KMS-11 (cell line): ENCODE measurements at regions not wholly inside any gene's neighbourhood (a gene's known extent, or its start where the extent isn't known, plus 50 kb on each side); places are given as distances from the start of the nearest gene placed in this dataset.

ENCODE experiments used
- H2AFZ ChIP-seq: fragments of 200-600 bp; sonication (generic); 2 replicates; pipeline ENCODE4 v1.6.1; 2016; ENCODE audit warnings: antibody characterized with exemption, mixed run types, low read depth
- H3K27ac ChIP-seq: fragments of 200-600 bp; sonication (generic); 2 replicates; pipeline ENCODE4 v1.6.1; 2016; ENCODE audit warnings: mild to moderate bottlenecking, mixed run types
- H3K27me3 ChIP-seq: fragments of 200-600 bp; sonication (generic); 2 replicates; pipeline ENCODE4 v1.6.1; 2017; ENCODE audit warnings: mild to moderate bottlenecking, low read depth, mixed run types, moderate library complexity; ENCODE audit not compliant: insufficient read depth
- H3K36me3 ChIP-seq: fragments of 200-600 bp; sonication (generic); 2 replicates; pipeline ENCODE4 v1.6.1; 2017; ENCODE audit warnings: mild to moderate bottlenecking, mixed run types; ENCODE audit not compliant: insufficient read depth
- H3K4me1 ChIP-seq: fragments of 200-600 bp; sonication (generic); 2 replicates; pipeline ENCODE4 v1.6.1; 2016; ENCODE audit warnings: mild to moderate bottlenecking, low read depth, mixed run types; ENCODE audit not compliant: poor library complexity, severe bottlenecking
- H3K4me2 ChIP-seq: fragments of 200-600 bp; sonication (generic); 2 replicates; pipeline ENCODE4 v1.7.0; 2016; ENCODE audit warnings: mild to moderate bottlenecking, mixed run types
- H3K4me3 ChIP-seq: fragments of 200-600 bp; sonication (generic); IDR thresholded peaks from 2 replicates; pipeline ENCODE4 v1.6.1; 2017; ENCODE audit warnings: low read depth, low read length, mixed read lengths; ENCODE audit not compliant: insufficient read depth
- H3K79me2 ChIP-seq: fragments of 200-600 bp; sonication (generic); 2 replicates; pipeline ENCODE4 v1.6.1; 2016; ENCODE audit warnings: low read depth, mixed run types; ENCODE audit not compliant: insufficient read depth
- H3K9ac ChIP-seq: fragments of 200-600 bp; sonication (generic); 2 replicates; pipeline ENCODE4 v1.6.1; 2016; ENCODE audit warnings: mild to moderate bottlenecking, mixed run types
- H4K20me1 ChIP-seq: fragments of 200-600 bp; sonication (generic); 2 replicates; pipeline ENCODE4 v1.6.1; 2016; ENCODE audit warnings: mild to moderate bottlenecking, mixed run types; ENCODE audit not compliant: insufficient read depth
- CTCF ChIP-seq: fragments of 200-600 bp; sonication (generic); conservative IDR thresholded peaks from 2 replicates; pipeline ENCODE4 v1.6.1; 2017; ENCODE audit warnings: low read depth, mild to moderate bottlenecking, antibody characterized with exemption, low read length, moderate library complexity, mixed read lengths

GRCh38 chr2:67797801-67798540 lies 264.8 kb downstream of the C1D start:
- Histone ChIP-seq H4K20me1 (no peaks in the 10 kb centered on the region), H3K4me1 (no peaks in the 10 kb centered on the region), H3K4me2 (no peak overlapping the region), H3K27me3 (no peaks in the 10 kb centered on the region), H3K79me2 (no peaks in the 10 kb centered on the region), H2AFZ (no peak overlapping the region), H3K36me3 (no peaks in the 10 kb centered on the region), H3K27ac (no peak overlapping the region), H3K9ac (no peak overlapping the region), H3K4me3 (no peak overlapping the region)
- TF ChIP-seq CTCF: no peak

- no peak overlapping the region for H3K9ac ChIP-seq
These were observed 264.2 kb downstream of the C1D start for GRCh38 chr2:67798541-67799160.

GRCh38 chr2:67799886-67800285 lies 262.9 kb downstream of the C1D start:
- Histone ChIP-seq H3K4me3 (no peak overlapping the region), H3K9ac (no peak overlapping the region), H2AFZ (no peak overlapping the region), H3K4me2 (no peak overlapping the region), H3K27ac (no peak overlapping the region), H3K36me3 (no peaks in the 10 kb centered on the region), H3K27me3 (no peaks in the 10 kb centered on the region), H4K20me1 (no peaks in the 10 kb centered on the region), H3K4me1 (no peaks in the 10 kb centered on the region), H3K79me2 (no peaks in the 10 kb centered on the region)
- no peak for TF ChIP-seq CTCF

More at GRCh38 chr2:67798541-67799160, 264.2 kb downstream of the C1D start:
- Histone ChIP-seq H3K79me2 (no peaks in the 10 kb centered on the region), H2AFZ (no peak overlapping the region), H3K4me2 (no peak overlapping the region), H3K4me3 (no peak overlapping the region), H4K20me1 (no peaks in the 10 kb centered on the region), H3K4me1 (no peaks in the 10 kb centered on the region), H3K27ac (no peak overlapping the region), H3K27me3 (no peaks in the 10 kb centered on the region), H3K36me3 (no peaks in the 10 kb centered on the region)
- TF ChIP-seq CTCF: no peak

GRCh38 chr2:67802291-67802690 lies 260.5 kb downstream of the C1D start:
- Histone ChIP-seq H3K4me1 (no peaks in the 10 kb centered on the region), H3K4me2 (no peak overlapping the region), H4K20me1 (no peaks in the 10 kb centered on the region), H3K27ac (no peak overlapping the region), H3K9ac (no peak overlapping the region), H3K27me3 (no peaks in the 10 kb centered on the region), H3K79me2 (no peaks in the 10 kb centered on the region), H3K36me3 (no peaks in the 10 kb centered on the region), H3K4me3 (no peak overlapping the region), H2AFZ (no peak overlapping the region)
- no peak for TF ChIP-seq CTCF
